GM12891 (cell line): ENCODE measurements at regions not wholly inside any gene's neighbourhood (a gene's known extent, or its start where the extent isn't known, plus 50 kb on each side); places are given as distances from the start of the nearest gene placed in this dataset.

Source experiments
- POLR2A ChIP-seq: IDR thresholded peaks from 2 replicates; pipeline ENCODE4 v1.6.1; 2011; ENCODE audit warnings: low read depth, low read length, control low read depth
- POLR2AphosphoS5 ChIP-seq: IDR thresholded peaks from 2 replicates; pipeline ENCODE4 v1.6.1; 2011; ENCODE audit warnings: low read depth, low read length, control low read depth
- SPI1 ChIP-seq: IDR thresholded peaks from 2 replicates; pipeline ENCODE4 v1.6.1; 2011; ENCODE audit warnings: low read depth, low read length, control low read depth

DNA sequence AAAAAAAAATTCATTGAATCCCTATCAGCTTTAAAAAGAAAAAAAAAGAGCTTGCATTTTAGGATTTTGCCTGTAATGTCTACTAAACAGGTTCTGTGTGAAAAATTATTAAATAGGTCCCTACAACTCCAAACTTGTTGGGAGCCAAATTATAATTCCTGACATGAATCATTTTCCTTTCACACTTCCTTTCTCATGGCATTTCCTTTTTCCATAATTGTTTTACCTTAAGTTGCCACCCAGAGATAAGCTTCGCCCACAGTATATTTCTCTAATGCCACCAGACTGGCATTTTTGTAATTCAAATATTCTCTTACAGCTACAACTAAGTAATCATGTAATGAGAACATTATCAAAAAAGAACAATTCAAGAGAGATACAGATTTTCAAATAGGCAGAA lies 348.8 kb downstream of the EFNA5 start:
- TF ChIP-seq SPI1 (no peak), POLR2A (no peak), POLR2AphosphoS5 (no peak)
